ENCODE measurements at regions not wholly inside any gene's neighbourhood (a gene's known extent, or its start where the extent isn't known, plus 50 kb on each side); places are given as distances from the start of the nearest gene placed in this dataset.

GRCh38 chr2:152254486-152254885 lies 78.9 kb upstream of the STAM2 start:
- no peak for TF ChIP-seq ZNF510 (tag by site-specific recombination; IDR thresholded peaks at IDR 0.05; ENCODE audit: insufficient replicate concordance)
- no peak for TF ChIP-seq YY1 (tag by site-specific recombination; IDR thresholded peaks at IDR 0.05)
- TF ChIP-seq, protein P1, sequence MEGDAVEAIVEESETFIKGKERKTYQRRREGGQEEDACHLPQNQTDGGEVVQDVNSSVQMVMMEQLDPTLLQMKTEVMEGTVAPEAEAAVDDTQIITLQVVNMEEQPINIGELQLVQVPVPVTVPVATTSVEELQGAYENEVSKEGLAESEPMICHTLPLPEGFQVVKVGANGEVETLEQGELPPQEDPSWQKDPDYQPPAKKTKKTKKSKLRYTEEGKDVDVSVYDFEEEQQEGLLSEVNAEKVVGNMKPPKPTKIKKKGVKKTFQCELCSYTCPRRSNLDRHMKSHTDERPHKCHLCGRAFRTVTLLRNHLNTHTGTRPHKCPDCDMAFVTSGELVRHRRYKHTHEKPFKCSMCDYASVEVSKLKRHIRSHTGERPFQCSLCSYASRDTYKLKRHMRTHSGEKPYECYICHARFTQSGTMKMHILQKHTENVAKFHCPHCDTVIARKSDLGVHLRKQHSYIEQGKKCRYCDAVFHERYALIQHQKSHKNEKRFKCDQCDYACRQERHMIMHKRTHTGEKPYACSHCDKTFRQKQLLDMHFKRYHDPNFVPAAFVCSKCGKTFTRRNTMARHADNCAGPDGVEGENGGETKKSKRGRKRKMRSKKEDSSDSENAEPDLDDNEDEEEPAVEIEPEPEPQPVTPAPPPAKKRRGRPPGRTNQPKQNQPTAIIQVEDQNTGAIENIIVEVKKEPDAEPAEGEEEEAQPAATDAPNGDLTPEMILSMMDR (tag by site-specific recombination; IDR thresholded peaks at IDR 0.05), result no peak
- no peak for TF ChIP-seq ZNF362 (tag by site-specific recombination; IDR thresholded peaks at IDR 0.05)
- TF ChIP-seq ZBTB8A (tag by site-specific recombination; IDR thresholded peaks at IDR 0.05), result no peak

All from HEK293 (cell line).